ENCODE measurements at regions not wholly inside any gene's neighbourhood (a gene's known extent, or its start where the extent isn't known, plus 50 kb on each side); places are given as distances from the start of the nearest gene placed in this dataset.

- Histone ChIP-seq H3K4me2 (no peak overlapping the region), H3K79me2 (replicated peaks; ENCODE audit: insufficient read depth) (no peaks in the 10 kb centered on the region), H3K4me1 (ENCODE audit: insufficient read depth) (0 out of 2 replicates have a peak, but pooled peaks cover 4% of the 10 kb centered on the region), H4K20me1 (replicated peaks; ENCODE audit: insufficient read depth) (no peaks in the 10 kb centered on the region), H3K27me3 (ENCODE audit: insufficient read depth) (no peaks in the 10 kb centered on the region), H2AFZ (no peak overlapping the region), H3K27ac (ENCODE audit: low read depth) (no peak overlapping the region), H3K9me2 (ENCODE audit: insufficient read depth) (no peaks in the 10 kb centered on the region), H3F3A (replicated peaks; ENCODE audit: low read depth) (no peaks in the 10 kb centered on the region), H3K36me3 (ENCODE audit: insufficient read depth) (no peaks in the 10 kb centered on the region), H3K4me3 (no peak overlapping the region)
- no peak for DNase-seq (ENCODE audit: low spot score)
- no peak overlapping the region for H3K4me3 Mint-ChIP-seq
- no peak for ATAC-seq
- H3K36me3 Mint-ChIP-seq (ENCODE audit: low read depth), result no peaks in the 10 kb centered on the region
- no peaks in the 10 kb centered on the region for H3K9me3 Mint-ChIP-seq
- H3K27ac Mint-ChIP-seq, result no peak overlapping the region
- H3K4me1 Mint-ChIP-seq, result peaks cover 14% of the 10 kb centered on the region
- TF ChIP-seq POLR2AphosphoS5 (IDR thresholded peaks at IDR 0.05; ENCODE audit: low read depth), result no peak
- TF ChIP-seq CREB1 (CRISPR knock-in tag; IDR thresholded peaks at IDR 0.05; ENCODE audit: low read depth), result no peak
- TF ChIP-seq JUNB (IDR thresholded peaks at IDR 0.05; ENCODE audit: unreplicated experiment), result no peak
- H3K27me3 Mint-ChIP-seq (ENCODE audit: insufficient read depth, low read depth, poor library complexity), result peaks cover 9% of the 10 kb centered on the region
Observed at GRCh38 chr3:72454441-72454840, 393.8 kb downstream of the SHQ1 start.

GRCh38 chr3:72453706-72454105 lies 394.5 kb downstream of the SHQ1 start:
- H3K9me3 Mint-ChIP-seq, result no peaks in the 10 kb centered on the region
- no peak overlapping the region for H3K27ac Mint-ChIP-seq
- peaks cover 13% of the 10 kb centered on the region for H3K27me3 Mint-ChIP-seq (ENCODE audit: insufficient read depth, low read depth, poor library complexity)
- H3K4me1 ChIP-seq (ENCODE audit: insufficient read depth), result 0 out of 2 replicates have a peak, but pooled peaks cover 4% of the 10 kb centered on the region
- H3K4me1 Mint-ChIP-seq, result peaks cover 9% of the 10 kb centered on the region
- H3K79me2 ChIP-seq (replicated peaks; ENCODE audit: insufficient read depth), result no peaks in the 10 kb centered on the region
- TF ChIP-seq ZNF114 (CRISPR knock-in tag; IDR thresholded peaks at IDR 0.05) (no peak), EZH2phosphoT487 (IDR thresholded peaks at IDR 0.05; ENCODE audit: unreplicated experiment) (no peak), NANOG (IDR thresholded peaks at IDR 0.05; ENCODE audit: borderline replicate concordance) (no peak), CREB1 (CRISPR knock-in tag; IDR thresholded peaks at IDR 0.05; ENCODE audit: low read depth) (no peak), ZNF462 (CRISPR knock-in tag; IDR thresholded peaks at IDR 0.05) (no peak), STAT1 (IDR thresholded peaks at IDR 0.05; ENCODE audit: unreplicated experiment) (no peak), REST (IDR thresholded peaks at IDR 0.05; ENCODE audit: unreplicated experiment) (no peak), ZNF331 (CRISPR knock-in tag; IDR thresholded peaks at IDR 0.05; ENCODE audit: low read depth) (no peak), ETS1 (IDR thresholded peaks at IDR 0.05) (no peak), JUNB (IDR thresholded peaks at IDR 0.05; ENCODE audit: unreplicated experiment) (no peak)
- no peak overlapping the region for H3K4me3 Mint-ChIP-seq
- no peak overlapping the region for H3K27ac ChIP-seq (ENCODE audit: low read depth)
- no peaks in the 10 kb centered on the region for H4K20me1 ChIP-seq (replicated peaks; ENCODE audit: insufficient read depth)
- no peak overlapping the region for H3K4me3 ChIP-seq
- no peaks in the 10 kb centered on the region for H3K36me3 Mint-ChIP-seq (ENCODE audit: low read depth)
- no peaks in the 10 kb centered on the region for H3K9me2 ChIP-seq (ENCODE audit: insufficient read depth)
- no peak overlapping the region for H3K4me2 ChIP-seq
- peaks cover 6% of the 10 kb centered on the region; the same call in 1 of the 2 replicates for H3K27me3 ChIP-seq (ENCODE audit: insufficient read depth)
- no peak for ATAC-seq
- no peak overlapping the region for H2AFZ ChIP-seq
- no peaks in the 10 kb centered on the region for H3F3A ChIP-seq (replicated peaks; ENCODE audit: low read depth)
- no peaks in the 10 kb centered on the region for H3K36me3 ChIP-seq (ENCODE audit: insufficient read depth)
- no peak for DNase-seq (ENCODE audit: low spot score)
